ENCODE measurements at regions not wholly inside any gene's neighbourhood (a gene's known extent, or its start where the extent isn't known, plus 50 kb on each side); places are given as distances from the start of the nearest gene placed in this dataset.

DNA sequence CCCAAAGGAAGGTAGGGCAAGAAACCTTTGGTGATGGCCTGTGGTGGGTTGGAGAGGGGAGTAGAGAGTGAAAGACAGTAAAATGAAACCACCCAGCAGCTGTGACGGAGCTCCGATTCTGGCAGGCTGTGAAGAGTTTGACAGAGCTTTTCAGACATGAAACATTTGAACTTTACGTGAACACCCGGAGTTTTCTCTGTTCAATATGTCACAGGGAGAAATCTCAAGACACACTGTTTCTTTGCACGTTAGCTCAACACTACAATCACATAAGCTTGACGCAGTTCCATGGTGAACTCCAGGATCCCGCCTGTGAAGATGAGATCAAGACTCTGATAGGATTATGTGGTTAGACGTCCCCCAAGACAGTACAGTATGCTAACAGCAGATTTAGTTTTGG, 79.6 kb upstream of the CDH11 start:
- Histone ChIP-seq H3K36me3 (no peaks in the 10 kb centered on the region), H3K4me3 (no peak overlapping the region), H3K27ac (no peak overlapping the region), H3K4me1 (no peaks in the 10 kb centered on the region), H3K9me3 (no peaks in the 10 kb centered on the region), H3K27me3 (no peaks in the 10 kb centered on the region)
- no peak for TF ChIP-seq POLR2A (IDR thresholded peaks at IDR 0.05)
- TF ChIP-seq, protein P1, sequence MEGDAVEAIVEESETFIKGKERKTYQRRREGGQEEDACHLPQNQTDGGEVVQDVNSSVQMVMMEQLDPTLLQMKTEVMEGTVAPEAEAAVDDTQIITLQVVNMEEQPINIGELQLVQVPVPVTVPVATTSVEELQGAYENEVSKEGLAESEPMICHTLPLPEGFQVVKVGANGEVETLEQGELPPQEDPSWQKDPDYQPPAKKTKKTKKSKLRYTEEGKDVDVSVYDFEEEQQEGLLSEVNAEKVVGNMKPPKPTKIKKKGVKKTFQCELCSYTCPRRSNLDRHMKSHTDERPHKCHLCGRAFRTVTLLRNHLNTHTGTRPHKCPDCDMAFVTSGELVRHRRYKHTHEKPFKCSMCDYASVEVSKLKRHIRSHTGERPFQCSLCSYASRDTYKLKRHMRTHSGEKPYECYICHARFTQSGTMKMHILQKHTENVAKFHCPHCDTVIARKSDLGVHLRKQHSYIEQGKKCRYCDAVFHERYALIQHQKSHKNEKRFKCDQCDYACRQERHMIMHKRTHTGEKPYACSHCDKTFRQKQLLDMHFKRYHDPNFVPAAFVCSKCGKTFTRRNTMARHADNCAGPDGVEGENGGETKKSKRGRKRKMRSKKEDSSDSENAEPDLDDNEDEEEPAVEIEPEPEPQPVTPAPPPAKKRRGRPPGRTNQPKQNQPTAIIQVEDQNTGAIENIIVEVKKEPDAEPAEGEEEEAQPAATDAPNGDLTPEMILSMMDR (IDR thresholded peaks at IDR 0.05), result no peak
- DNase-seq, result no peak

DNA sequence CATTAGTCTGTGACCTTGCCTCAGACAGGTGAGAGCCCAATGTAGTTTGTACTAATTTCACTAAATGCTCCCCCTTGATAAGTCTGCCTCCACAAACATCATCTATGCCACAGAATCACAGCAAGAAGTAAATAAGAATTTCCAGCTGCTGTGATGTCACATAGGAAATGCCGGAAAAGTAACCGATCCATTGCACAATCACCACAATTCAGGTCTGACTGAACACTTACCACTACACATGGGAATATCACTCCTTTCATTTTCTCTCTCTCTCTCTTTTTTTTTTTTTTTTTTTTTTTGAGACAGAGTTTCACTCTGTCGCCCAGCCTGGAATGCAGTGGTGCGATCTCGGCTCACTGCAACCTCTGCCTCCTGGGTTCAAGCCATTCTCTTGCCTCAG, 79.0 kb upstream of the CDH11 start:
- Histone ChIP-seq H3K9me3 (no peaks in the 10 kb centered on the region), H3K27ac (no peak overlapping the region), H3K4me1 (no peaks in the 10 kb centered on the region), H3K36me3 (no peaks in the 10 kb centered on the region), H3K4me3 (no peak overlapping the region), H3K27me3 (no peaks in the 10 kb centered on the region)
- DNase-seq, result no peak
- TF ChIP-seq, protein P1 (IDR thresholded peaks at IDR 0.05), result no peak
- no peak for TF ChIP-seq POLR2A (IDR thresholded peaks at IDR 0.05)

DNA sequence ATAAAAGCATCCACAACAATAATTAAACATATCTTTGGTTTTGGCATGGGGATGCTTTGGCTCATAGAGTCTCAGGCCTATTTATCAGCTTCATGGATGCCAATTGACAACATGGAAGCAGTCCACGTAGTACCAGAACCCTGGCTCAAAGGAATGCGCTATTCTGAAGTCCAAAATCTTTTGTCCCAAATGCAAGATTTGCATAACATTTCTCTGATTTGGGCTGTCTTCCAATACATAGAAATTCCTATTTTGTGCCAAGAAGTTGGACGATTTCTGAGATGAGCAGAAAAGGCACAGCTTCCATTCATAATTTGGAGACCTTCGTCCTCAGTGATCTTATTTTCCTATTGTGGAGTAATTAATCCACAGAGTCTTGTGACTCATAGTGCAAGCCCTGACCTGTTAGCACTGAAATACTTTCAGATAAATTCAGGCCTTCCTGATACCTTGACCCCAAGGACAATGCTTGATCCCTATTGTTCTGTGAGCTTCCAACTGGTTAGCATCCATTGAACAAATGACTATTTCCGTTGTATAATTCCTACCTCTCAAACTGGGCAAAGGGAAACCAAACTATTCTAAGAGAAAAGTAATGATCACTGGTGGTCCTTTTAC, 78.4 kb upstream of the CDH11 start:
- H3K36me3 ChIP-seq, result no peaks in the 10 kb centered on the region
- H3K27ac ChIP-seq, result no peak overlapping the region
- TF ChIP-seq, protein P1 (IDR thresholded peaks at IDR 0.05), result no peak
- TF ChIP-seq POLR2A (IDR thresholded peaks at IDR 0.05), result no peak

DNA sequence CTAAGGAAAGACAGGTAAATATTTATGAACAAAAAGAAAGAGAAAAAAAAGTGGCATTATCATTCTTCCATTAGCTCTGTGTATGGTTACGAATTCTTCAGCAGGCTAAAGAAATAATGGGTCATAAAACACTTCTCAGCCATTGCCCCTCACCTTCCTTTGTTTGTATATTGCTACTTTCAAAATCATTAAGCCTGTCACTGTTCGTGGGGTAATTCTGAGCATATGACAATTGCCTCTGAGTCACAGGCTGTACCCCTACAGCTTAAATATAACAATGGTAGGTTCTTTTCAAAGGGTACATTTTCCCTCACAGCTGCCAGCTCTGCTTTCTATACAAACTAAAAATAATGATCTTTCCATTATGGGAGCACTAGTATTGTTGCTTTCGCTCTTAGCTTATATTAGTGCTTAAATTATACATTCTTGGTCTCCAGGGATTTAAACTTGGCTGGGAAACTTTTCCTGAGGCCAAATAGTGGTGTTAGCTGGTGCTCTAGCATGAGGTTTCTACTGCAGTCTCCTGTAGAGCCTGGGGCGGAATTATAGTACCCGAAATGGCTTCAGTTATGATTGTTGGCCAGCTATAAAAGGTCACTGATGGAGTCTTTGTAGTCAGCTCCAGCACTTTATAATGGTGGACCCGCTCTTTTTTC, 74.7 kb upstream of the CDH11 start:
- no peak for DNase-seq
- Histone ChIP-seq H3K4me1 (no peaks in the 10 kb centered on the region), H3K27me3 (no peaks in the 10 kb centered on the region), H3K27ac (no peak overlapping the region), H3K9me3 (no peaks in the 10 kb centered on the region), H3K36me3 (no peaks in the 10 kb centered on the region), H3K4me3 (no peak overlapping the region)
- no peak for TF ChIP-seq POLR2A (IDR thresholded peaks at IDR 0.05)
- TF ChIP-seq, protein P1 (IDR thresholded peaks at IDR 0.05), result no peak

More for the DNA sequence above, 78.4 kb upstream of the CDH11 start:
- H3K4me1 ChIP-seq, result no peaks in the 10 kb centered on the region
- H3K27me3 ChIP-seq, result no peaks in the 10 kb centered on the region
- no peak overlapping the region for H3K4me3 ChIP-seq
- DNase-seq, result no peak
- H3K9me3 ChIP-seq, result no peaks in the 10 kb centered on the region

DNA sequence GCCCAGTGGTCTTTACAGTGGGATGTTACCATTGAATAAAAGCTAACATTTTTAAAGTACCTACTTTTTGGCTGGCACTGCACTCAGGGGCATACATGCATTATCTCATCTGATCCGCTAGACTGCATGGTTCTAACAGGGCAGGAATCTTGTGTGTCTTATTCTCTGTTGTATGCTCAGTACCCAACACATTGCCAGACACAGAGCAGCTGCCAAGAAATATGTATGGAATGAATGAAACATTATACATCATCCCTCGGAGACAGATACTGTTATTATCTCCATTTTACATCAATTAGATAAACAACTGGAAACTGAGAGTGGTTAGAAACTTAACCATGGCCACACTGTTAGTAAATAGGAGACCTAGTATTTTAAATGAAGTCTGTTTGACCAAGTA, 74.1 kb upstream of the CDH11 start:
- no peaks in the 10 kb centered on the region for H3K9me3 ChIP-seq
- TF ChIP-seq POLR2A (IDR thresholded peaks at IDR 0.05), result no peak
- TF ChIP-seq, protein P1 (IDR thresholded peaks at IDR 0.05), result no peak

More for the DNA sequence above, 74.1 kb upstream of the CDH11 start:
- no peaks in the 10 kb centered on the region for H3K27me3 ChIP-seq
- no peaks in the 10 kb centered on the region for H3K4me1 ChIP-seq
- H3K27ac ChIP-seq, result no peak overlapping the region
- H3K36me3 ChIP-seq, result no peaks in the 10 kb centered on the region
- no peak for DNase-seq
- no peak overlapping the region for H3K4me3 ChIP-seq

Measured in Peyer's patch (tissue), 4 donors.